RCC 7860 (cell line): ENCODE measurements at regions not wholly inside any gene's neighbourhood (a gene's known extent, or its start where the extent isn't known, plus 50 kb on each side); places are given as distances from the start of the nearest gene placed in this dataset.

Experiments used
- DNase-seq: peaks from one replicate; pipeline ENCODE4 v3.0.0-alpha.2; 2015; ENCODE audit warnings: low spot score
- FAIRE-seq: peaks from 2 replicates; lab custom pipeline; 2012; peaks lifted over from hg19 to GRCh38; lab: Jason Lieb, UNC

GRCh38 chr9:87434366-87434765, 63.3 kb upstream of the DAPK1 start:
- FAIRE-seq (no peak), DNase-seq (no peak)

- FAIRE-seq (no peak), DNase-seq (no peak)
These were observed 62.3 kb upstream of the DAPK1 start for GRCh38 chr9:87435189-87435880.

- DNase-seq (no peak), FAIRE-seq (no peak)
These were observed 61.0 kb upstream of the DAPK1 start for GRCh38 chr9:87436716-87437115.

GRCh38 chr9:87437966-87438365, 59.7 kb upstream of the DAPK1 start:
- DNase-seq (no peak), FAIRE-seq (no peak)

- FAIRE-seq = peak; percentile 74
- peak; percentile 67 for DNase-seq
These were observed 56.4 kb upstream of the DAPK1 start for GRCh38 chr9:87441251-87441650.

- FAIRE-seq (no peak), DNase-seq (peak; percentile 31)
These were observed 55.2 kb upstream of the DAPK1 start for GRCh38 chr9:87442451-87442850.

- DNase-seq (no peak), FAIRE-seq (no peak)
These were observed 54.7 kb upstream of the DAPK1 start for GRCh38 chr9:87443006-87443405.

- no peak for FAIRE-seq
These were observed 54.2 kb upstream of the DAPK1 start for GRCh38 chr9:87443461-87443860.

GRCh38 chr9:87445646-87446045, 52.0 kb upstream of the DAPK1 start:
- FAIRE-seq (no peak), DNase-seq (no peak)

More at GRCh38 chr9:87443461-87443860, 54.2 kb upstream of the DAPK1 start:
- no peak for DNase-seq

- DNase-seq = no peak
- FAIRE-seq = no peak
These were observed 51.1 kb upstream of the DAPK1 start for GRCh38 chr9:87446527-87446926.

- FAIRE-seq = no peak
- no peak for DNase-seq
These were observed 49.9 kb upstream of the DAPK1 start for GRCh38 chr9:87447547-87448432.
